H1 (cell line): ENCODE measurements at regions not wholly inside any gene's neighbourhood (a gene's known extent, or its start where the extent isn't known, plus 50 kb on each side); places are given as distances from the start of the nearest gene placed in this dataset.

Source experiments
- BRCA1 ChIP-seq: IDR thresholded peaks from 2 replicates; pipeline ENCODE4 v1.6.1; 2012; ENCODE audit warnings: low read depth, low read length, improper control_type of control experiment
- CTCF ChIP-seq, 3 experiments: IDR thresholded peaks; 1 replicate in 2 of 3; 2 replicates in 1 of 3; pipeline versions ENCODE4 v1.5.1 to v1.6.1; 2011; ENCODE audit warnings: low read length in 3 of 3, mild to moderate bottlenecking in 3 of 3, inconsistent platforms in 2 of 3, low read depth in 1 of 3, moderate library complexity in 1 of 3; ENCODE audit not compliant: insufficient read depth in 1 of 3; ENCODE audit errors: control extremely low read depth in 1 of 3
- EGR1 ChIP-seq: IDR thresholded peaks from 2 replicates; pipeline ENCODE4 v1.6.1; 2011; ENCODE audit warnings: low read depth, low read length, borderline replicate concordance
- NRF1 ChIP-seq: IDR thresholded peaks from 2 replicates; pipeline ENCODE4 v1.6.1; 2011; ENCODE audit warnings: mild to moderate bottlenecking, low read depth, low read length, improper control_type of control experiment
- RBBP5 ChIP-seq: IDR thresholded peaks from 2 replicates; pipeline ENCODE4 v1.7.1; 2012; ENCODE audit warnings: low read depth, mild to moderate bottlenecking, inconsistent platforms, low read length, moderate library complexity, borderline replicate concordance
- RNF2 ChIP-seq: fragments of 200-900, 300-1000 bp; sonication (generic); IDR thresholded peaks from 2 replicates; pipeline ENCODE4 v1.7.1; 2016; ENCODE audit warnings: borderline replicate concordance, low read depth, mild to moderate bottlenecking, antibody characterized with exemption, low read length; ENCODE audit not compliant: poor library complexity, severe bottlenecking; ENCODE audit errors: missing control alignments
- TEAD4 ChIP-seq: IDR thresholded peaks from 2 replicates; pipeline ENCODE4 v1.6.1; 2012; ENCODE audit warnings: low read depth, low read length, inconsistent platforms, mixed read lengths

GRCh38 chr12:71009430-71010142, 89.0 kb upstream of the PTPRR start (continued):
- TF ChIP-seq RNF2 (no peak), BRCA1 (no peak), EGR1 (no peak), CTCF (IDR thresholded peaks at IDR 0.05; ENCODE audit: control extremely low read depth in 1 of 3, insufficient read depth in 1 of 3, low read depth in 1 of 3, low read length in 3 of 3) (no peak), RBBP5 (no peak), NRF1 (no peak), TEAD4 (no peak)
